NCI-H526 (cell line): ENCODE measurements at regions not wholly inside any gene's neighbourhood (a gene's known extent, or its start where the extent isn't known, plus 50 kb on each side); places are given as distances from the start of the nearest gene placed in this dataset.

ENCODE experiments used
- DNase-seq, 2 experiments: peaks; one replicate each; lab custom pipeline; 2025; lab: John Stamatoyannopoulos, UW

- DNase-seq = no peak
Observed at GRCh38 chr1:103162360-103162759, 54.0 kb upstream of the COL11A1 start.

- DNase-seq = no peak
Observed at GRCh38 chr1:103160281-103160680, 52.0 kb upstream of the COL11A1 start.
